ENCODE measurements at regions not wholly inside any gene's neighbourhood (a gene's known extent, or its start where the extent isn't known, plus 50 kb on each side); places are given as distances from the start of the nearest gene placed in this dataset.

DNA sequence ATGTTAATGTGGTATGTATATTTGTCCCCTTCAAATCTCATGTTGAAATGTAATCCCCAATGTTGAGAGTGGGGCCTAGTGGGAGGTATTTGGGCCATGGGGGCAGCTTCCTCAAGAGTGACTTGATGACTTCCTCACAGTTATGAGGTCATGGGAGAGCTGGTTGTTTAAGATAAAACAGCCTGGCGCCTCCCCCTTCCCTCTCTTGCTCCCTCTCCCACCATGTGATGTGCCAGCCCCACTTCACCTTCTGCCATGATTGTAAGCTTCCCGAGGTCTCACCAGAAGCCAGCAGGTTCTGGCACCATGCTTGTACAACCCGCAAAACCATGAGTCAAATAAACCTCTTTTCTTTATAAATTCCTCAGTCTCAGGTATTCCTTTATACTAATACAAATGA, 258.3 kb upstream of the POU3F3 start:
- no peak for DNase-seq (ENCODE audit: low read depth)

DNA sequence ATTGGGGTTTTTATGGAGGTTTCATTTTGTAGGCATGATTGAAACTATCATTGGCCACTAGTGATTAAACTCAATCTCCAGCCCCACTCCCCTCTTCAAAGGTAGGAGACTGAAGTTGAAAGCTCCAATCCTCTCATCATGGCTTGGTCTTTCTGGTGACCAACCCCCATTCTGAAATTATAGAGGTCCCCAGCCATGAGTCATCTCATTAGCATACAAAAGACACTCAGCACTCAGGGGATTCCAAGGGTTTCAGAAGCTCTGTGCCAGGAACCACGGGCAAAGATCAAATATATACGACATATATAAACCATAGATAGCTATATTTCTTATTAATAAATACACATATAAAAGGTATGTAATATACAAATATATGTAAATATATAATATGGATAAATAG, 256.0 kb upstream of the POU3F3 start:
- no peak for DNase-seq (ENCODE audit: low read depth)

GRCh38 chr2:104598636-104599035, 255.3 kb upstream of the POU3F3 start:
- no peak for DNase-seq (ENCODE audit: low read depth)

DNA sequence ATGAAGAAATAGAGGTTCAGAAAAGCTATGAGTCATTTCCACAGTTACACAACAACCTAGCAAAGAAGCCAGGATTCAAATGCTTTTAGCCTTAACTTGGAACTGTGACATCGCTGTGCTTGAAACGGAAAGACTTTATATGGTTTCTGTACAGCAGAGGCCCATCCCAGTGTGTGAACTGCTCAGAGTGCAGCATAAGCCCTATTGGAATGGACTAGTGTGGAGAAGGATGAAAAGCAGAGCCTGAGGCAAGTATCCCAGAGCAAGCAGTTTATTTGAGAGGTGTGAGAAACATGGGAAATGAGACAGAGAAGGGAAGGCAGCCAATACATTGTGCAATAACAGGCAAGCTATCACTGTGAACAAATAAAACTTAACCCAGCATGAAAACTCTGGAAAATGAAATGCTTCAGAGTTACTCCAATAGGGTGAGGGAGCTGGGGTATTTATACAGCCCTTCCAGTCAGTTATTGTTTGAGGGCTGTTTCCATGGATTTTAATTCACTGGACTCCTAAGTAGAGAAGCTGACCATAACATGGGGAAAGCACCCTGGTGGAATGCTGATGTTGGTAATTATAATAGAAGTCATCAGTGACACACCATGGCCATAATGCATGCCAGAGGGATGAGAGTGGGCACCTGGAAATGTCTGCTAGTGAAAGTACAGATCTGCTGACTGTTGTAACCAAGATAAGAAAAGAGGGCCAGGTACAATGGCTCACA, 254.0 kb upstream of the POU3F3 start:
- DNase-seq (ENCODE audit: low read depth), result no peak

DNA sequence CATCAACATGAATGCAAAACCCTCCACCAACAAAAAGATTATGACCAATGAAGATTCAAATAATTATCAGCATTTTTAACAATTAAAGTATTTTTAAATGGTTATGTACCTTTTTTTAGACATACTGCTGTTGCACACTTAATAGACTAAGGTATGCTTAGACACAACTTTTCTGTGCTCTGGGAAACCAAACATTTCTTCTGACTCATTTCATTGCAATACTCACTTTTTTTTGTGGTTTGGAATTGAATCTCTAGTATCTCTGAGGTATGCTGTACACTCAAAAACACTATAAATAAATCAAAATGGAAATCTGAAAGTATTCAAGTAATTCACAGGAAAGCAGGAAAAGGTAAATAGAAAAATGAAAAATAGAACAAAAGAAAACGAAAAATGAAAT, 247.9 kb upstream of the POU3F3 start:
- no peak for DNase-seq (ENCODE audit: low read depth)

DNA sequence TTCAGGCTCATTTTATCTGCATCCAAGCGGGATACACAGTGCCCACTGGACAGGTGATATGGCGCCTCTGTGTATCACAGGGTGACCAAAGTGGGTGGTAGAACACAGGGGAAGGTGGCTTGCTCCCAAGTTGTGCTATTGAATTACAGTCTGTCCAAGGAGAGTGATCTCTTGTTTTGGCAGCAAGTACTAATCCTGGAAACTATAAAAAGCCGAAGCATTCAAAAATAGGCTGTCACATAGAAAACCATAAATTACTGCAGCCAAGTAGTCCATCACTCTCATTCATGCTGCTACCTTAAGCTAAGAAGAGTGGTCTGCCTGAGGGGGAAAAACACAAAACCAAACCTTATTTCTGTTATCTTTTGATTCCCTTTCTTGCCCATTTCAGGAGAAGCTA, 237.1 kb upstream of the POU3F3 start:
- no peak for DNase-seq (ENCODE audit: low read depth)

GRCh38 chr2:104620801-104621200, 233.1 kb upstream of the POU3F3 start:
- no peak for DNase-seq (ENCODE audit: low read depth)

- DNase-seq (ENCODE audit: low read depth), result no peak
These were observed 218.3 kb upstream of the POU3F3 start for GRCh38 chr2:104635608-104636007.

- DNase-seq (ENCODE audit: low read depth), result no peak
These were observed 215.6 kb upstream of the POU3F3 start for GRCh38 chr2:104638190-104638858.

- DNase-seq (ENCODE audit: low read depth), result no peak
These were observed 215.1 kb upstream of the POU3F3 start for GRCh38 chr2:104638859-104639202.

DNA sequence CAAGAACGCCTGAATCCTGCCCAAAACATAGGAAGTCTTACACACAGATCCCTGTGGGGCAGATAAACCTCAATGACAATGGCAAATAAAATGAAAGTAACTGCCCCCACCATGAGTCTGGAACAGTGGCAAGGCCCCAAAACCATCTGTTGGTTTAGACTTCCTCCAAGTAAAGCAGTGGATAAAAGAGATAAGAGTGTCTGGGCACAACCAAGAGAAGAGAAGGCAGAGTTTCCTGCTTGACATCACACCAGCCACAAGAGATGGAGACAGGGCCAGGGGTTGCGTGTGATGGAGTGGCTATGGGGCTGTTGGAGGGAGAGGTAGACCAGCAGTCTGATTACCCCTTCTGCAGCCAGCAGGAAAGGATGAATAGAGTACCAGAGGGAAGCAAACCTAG, 212.1 kb upstream of the POU3F3 start:
- DNase-seq (ENCODE audit: low read depth), result no peak

DNA sequence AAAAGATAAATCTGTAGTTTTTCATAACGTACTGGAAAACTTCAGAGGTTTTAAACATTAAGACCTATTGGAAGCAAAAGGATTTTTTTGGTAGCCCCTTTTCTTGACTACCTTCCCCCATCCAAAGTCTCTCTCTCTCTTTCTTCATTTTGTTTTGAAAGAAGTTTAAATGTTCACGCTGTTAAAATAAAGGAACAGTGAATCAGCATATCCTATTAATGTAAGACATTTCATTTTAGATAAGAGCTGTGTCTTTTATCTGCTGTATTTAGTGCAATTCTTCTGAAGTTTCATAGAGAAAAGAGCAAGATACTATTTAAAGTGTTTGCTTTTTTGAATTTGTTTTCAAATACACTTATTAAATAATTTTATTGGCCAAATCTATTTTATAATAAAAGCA, 205.5 kb upstream of the POU3F3 start:
- DNase-seq (ENCODE audit: low read depth), result no peak

DNA sequence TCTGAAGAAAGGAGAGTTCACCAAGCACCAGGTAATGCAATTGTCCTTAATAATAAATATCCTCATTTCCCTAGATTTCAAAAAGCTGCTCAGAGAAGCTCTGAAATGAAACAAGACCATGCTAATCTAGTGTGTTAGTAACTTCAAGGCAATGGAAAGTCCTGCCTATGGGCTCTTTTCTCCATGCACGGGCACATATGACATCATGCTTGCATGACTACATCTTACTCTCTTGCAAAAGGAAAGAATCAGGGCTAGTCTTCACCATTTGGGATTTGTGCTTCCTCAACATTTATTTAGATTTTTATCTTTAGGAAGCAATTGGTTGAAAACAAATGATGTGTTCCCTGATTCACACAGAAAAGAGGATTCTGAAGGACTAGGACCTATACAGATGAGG, 204.0 kb upstream of the POU3F3 start:
- no peak for DNase-seq (ENCODE audit: low read depth)

DNA sequence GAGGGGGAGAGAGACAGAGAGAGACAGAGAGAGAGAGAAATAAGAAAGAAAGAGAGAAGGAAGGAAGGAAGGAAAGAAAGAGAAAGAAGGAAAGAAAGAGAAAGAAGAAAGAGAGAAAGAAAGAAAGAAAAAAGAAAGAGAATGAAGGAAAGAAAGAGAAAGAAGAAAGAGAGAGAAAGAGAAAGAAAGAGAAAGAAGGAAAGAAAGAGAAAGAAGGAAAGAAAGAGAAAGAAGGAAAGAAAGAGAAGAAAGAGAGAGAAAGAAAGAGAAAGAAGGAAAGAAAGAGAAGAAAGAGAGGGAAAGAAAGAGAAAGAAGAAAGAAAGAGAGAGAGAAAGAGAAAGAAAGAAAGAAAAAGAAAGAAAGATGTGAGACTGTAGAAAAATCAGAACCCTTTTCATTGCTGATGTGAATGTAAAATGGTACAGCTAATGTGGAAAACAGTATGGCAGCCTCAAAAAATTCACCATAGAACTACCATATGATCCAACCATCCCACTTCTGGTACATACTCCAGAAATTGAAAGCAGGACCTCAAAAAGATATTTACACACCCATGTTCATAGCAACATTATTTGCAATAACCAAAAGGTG, 203.4 kb upstream of the POU3F3 start:
- DNase-seq (ENCODE audit: low read depth), result no peak

DNA sequence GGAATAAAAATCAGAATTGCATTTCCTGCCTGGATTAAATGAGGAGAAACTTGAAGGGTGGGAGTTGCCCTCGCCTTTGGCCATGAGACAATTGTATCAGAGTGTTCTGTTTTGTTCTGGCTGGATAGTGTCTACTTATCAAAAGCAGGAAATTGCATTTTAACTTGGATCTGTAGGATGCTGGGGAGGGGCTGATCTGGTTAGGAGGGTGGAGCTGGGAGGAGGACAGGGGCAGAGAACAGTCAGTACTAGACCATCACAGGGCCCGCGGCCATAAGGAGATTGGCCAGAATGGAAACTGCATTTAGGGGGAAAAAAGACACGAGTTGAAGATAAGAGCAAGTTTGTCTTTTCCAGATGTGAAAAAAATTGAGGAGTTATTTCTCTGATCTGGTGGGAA, 199.1 kb upstream of the POU3F3 start:
- no peak for DNase-seq (ENCODE audit: low read depth)

- DNase-seq (ENCODE audit: low read depth), result no peak
These were observed 197.2 kb upstream of the POU3F3 start for GRCh38 chr2:104656571-104657163.

DNA sequence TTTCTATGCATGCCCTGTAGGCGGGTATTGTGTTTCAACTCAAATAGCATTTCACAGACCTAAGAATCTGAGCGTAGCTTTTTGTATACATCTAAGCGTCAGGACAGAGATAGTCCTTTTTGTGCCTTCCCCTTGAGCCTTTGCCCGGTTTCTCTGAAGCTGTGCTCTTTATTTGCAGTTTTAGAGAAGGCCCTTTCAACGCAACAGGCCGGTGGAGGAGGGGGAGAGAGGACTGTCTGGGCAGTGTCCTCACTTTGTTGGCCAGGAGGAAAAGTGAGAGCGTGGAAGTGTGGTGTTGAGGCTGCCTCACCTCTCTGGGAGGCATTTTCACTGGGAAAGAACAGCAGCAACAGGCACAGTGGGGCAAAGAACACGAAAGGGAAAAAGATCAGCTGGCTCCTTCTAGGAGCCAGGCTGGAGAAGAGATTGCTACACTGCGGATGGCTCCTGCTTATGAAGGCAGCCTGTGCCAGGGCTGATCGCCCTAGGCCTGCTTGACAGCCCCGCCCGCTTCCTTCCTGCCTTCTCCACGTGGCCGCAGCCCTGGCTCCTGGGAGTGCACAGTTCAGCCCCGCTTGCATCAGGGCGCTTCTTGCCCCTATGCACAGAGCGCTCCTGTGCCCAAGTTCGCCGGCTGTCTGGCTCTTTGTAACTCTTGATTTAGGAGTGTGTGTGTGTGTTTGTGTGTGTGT, 195.6 kb upstream of the POU3F3 start:
- DNase-seq (ENCODE audit: low read depth), result no peak

DNA sequence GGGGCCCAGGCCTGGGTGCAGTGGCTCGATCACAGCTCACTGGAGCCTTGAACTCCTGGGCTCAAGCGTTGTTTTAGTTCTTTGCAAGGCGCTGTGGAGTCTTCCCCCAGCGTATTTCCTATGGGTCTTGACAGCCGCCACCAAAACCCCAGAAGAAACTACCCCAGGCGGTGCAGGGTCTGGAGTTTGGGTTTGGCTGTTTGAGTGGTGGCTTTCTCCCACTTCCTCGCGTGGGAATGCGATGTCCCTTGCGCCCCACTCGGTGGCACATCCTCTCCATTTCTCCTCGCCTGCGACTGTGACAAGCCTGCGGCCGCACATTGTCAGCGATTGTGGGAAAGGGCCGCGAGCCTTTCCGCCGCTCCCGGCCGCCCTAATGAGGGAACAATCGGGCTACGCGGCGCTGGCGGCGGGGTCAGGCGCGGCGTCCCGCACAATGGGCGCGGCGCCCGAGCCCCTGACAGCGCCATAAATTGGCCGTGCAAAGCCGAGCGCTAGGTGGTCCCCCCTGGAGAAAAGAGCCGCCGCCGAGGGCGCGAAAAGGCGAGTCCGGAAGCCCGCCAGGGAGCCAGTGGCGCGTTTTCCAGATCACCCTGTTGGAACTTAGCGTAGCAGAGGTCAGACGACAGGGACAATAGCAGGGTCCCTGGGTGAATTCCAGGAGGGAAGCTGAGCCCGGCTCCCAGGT, 194.9 kb upstream of the POU3F3 start:
- no peak for DNase-seq (ENCODE audit: low read depth)

DNA sequence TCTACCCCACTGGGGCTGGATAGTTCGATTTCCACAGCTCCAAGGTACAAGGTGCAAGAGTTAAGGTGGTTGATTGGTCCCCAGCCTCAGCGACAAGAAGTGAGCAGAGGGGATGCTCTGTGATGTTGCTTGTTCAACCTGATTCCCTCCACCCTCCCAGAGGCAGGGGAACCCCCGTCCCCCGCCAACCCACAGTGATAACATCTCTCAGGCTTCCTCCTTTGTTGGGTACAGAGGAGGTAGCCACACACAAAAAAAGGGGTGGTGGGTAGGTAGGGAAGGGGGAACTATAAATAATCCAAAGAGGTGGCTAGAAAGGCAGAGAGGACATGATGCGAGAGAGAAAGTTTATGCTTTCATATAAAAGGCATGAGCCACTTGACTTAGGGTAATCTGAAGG, 192.9 kb upstream of the POU3F3 start:
- no peak for DNase-seq (ENCODE audit: low read depth)

GRCh38 chr2:104664672-104665071, 189.2 kb upstream of the POU3F3 start:
- no peak for DNase-seq (ENCODE audit: low read depth)

GRCh38 chr2:104668631-104669030, 185.3 kb upstream of the POU3F3 start:
- DNase-seq (ENCODE audit: low read depth), result no peak
